Right lobe of liver (tissue), 4 donors: ENCODE measurements at regions not wholly inside any gene's neighbourhood (a gene's known extent, or its start where the extent isn't known, plus 50 kb on each side); places are given as distances from the start of the nearest gene placed in this dataset.

ENCODE experiments used
- POLR2A ChIP-seq: fragments of 450-650 bp; IDR thresholded peaks from one replicate; pipeline ENCODE4 v1.6.1; 2017; ENCODE audit warnings: antibody characterized with exemption, mild to moderate bottlenecking
- TF ChIP-seq, protein P1 (sequence below), 4 donors: fragments of 200-600 bp in 3 of 4; fragments of 450-650 bp in 1 of 4; IDR thresholded peaks; one replicate each; pipeline versions ENCODE4 v1.5.1 to v1.8.0; 2016 to 2022; ENCODE audit warnings: antibody characterized with exemption in 4 of 4, mild to moderate bottlenecking in 2 of 4
- donor health status: DM: no; HTN: no; CAD: no.
- donor health status: DM: no; HTN: no; CAD: no.
- donor health status: DM: no; HTN: yes; CAD: no.

DNA sequence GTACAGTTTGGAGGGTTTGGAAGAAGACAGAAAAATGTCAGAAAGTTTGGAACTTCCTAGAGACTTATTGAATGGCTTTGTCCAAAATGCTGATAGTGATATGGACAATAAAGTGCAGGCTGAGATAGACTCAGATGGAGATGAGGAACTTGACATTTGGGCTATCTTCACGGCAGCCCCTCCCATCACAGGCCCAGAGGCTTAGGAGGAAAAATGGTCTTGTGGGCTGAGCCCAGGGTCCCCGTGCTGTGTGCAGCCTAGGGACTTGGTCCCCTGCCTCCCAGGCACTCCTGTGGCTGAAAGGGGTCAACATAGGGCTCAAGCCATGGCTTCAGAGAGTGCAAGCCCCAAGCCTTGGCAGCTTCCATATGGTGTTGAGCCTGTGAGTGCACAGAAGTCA, 79.0 kb downstream of the CMAS start:
- TF ChIP-seq, protein P1, sequence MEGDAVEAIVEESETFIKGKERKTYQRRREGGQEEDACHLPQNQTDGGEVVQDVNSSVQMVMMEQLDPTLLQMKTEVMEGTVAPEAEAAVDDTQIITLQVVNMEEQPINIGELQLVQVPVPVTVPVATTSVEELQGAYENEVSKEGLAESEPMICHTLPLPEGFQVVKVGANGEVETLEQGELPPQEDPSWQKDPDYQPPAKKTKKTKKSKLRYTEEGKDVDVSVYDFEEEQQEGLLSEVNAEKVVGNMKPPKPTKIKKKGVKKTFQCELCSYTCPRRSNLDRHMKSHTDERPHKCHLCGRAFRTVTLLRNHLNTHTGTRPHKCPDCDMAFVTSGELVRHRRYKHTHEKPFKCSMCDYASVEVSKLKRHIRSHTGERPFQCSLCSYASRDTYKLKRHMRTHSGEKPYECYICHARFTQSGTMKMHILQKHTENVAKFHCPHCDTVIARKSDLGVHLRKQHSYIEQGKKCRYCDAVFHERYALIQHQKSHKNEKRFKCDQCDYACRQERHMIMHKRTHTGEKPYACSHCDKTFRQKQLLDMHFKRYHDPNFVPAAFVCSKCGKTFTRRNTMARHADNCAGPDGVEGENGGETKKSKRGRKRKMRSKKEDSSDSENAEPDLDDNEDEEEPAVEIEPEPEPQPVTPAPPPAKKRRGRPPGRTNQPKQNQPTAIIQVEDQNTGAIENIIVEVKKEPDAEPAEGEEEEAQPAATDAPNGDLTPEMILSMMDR (IDR thresholded peaks at IDR 0.05) = no peak
- no peak for TF ChIP-seq POLR2A
